ENCODE measurements at regions not wholly inside any gene's neighbourhood (a gene's known extent, or its start where the extent isn't known, plus 50 kb on each side); places are given as distances from the start of the nearest gene placed in this dataset.
"Not testable (repeated sequence)": the region's sequence is repeated elsewhere in the genome, so short reads cannot be mapped to it uniquely, and the experiment has no call there.

DNA sequence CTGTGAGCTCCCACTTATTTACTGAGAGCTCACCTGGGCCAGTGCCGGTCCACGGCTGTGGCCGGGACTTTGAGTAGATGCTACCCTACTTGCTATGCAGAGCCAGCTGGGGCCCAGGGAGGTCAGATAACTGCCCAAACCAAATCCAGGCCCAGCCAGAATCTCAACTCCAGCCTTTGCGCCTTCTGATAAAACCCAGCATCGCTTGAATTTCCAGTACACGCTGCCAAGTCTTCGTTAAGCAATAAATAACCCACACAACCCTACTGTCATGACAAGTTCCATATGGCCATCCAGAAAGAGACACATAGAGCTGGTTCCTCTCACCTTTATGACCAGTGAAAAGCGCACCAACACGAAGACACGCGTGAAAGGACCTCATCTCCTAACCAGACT, 55.6 kb upstream of the SPN start:
- DNase-seq; H3K27ac ChIP-seq; H3K4me3 ChIP-seq (ENCODE audit: low read depth, low read length); H3K36me3 ChIP-seq (replicated peaks); H3K27me3 ChIP-seq (replicated peaks); in situ Hi-C loops (cut with HindIII; ENCODE audit: low pct_ligation_motif_present, low sequenced_read_pairs): not testable (repeated sequence)

GRCh38 chr16:29612381-29613306, 50.4 kb upstream of the SPN start:
- H3K27me3 ChIP-seq (replicated peaks); in situ Hi-C loops (cut with HindIII; ENCODE audit: low pct_ligation_motif_present, low sequenced_read_pairs); H3K36me3 ChIP-seq (replicated peaks): not testable (repeated sequence)
- Histone ChIP-seq H3K4me3 (ENCODE audit: low read depth, low read length) (peak overlapping the region; percentile 77), H3K27ac (peak overlapping the region; percentile 86)
- DNase-seq: peak; percentile 57

Data from brain microvascular endothelial cell (primary cell).